Neural progenitor cell (in vitro differentiated cells): ENCODE measurements at regions not wholly inside any gene's neighbourhood (a gene's known extent, or its start where the extent isn't known, plus 50 kb on each side); places are given as distances from the start of the nearest gene placed in this dataset.
A peak's percentile ranks its signal among the peaks of the same experiment; 100 is the strongest.

Experiments used
- DNase-seq: peaks from one replicate; pipeline ENCODE4 v3.0.0-alpha.2; 2016; ENCODE audit warnings: low spot score
- H2AFZ ChIP-seq: fragments of 200-600 bp; sonication (generic); replicated peaks from 2 replicates; pipeline ENCODE4 v1.6.1; 2016; ENCODE audit warnings: antibody characterized with exemption
- H3F3A ChIP-seq: fragments of 200-600 bp; sonication (generic); 2 replicates; pipeline ENCODE4 v1.6.1; 2016; ENCODE audit warnings: antibody characterized with exemption, low read depth
- H3K27ac ChIP-seq: fragments of 200-600 bp; sonication (generic); 2 replicates; pipeline ENCODE4 v1.5.1; 2016; ENCODE audit warnings: mild to moderate bottlenecking
- H3K27me3 ChIP-seq: fragments of 200-600 bp; sonication (generic); 2 replicates; pipeline ENCODE4 v1.6.1; 2016; ENCODE audit warnings: mild to moderate bottlenecking, moderate library complexity
- H3K36me3 ChIP-seq: fragments of 200-600 bp; sonication (generic); 2 replicates; pipeline ENCODE4 v1.5.1; 2016
- H3K4me1 ChIP-seq: fragments of 200-600 bp; sonication (generic); 2 replicates; pipeline ENCODE4 v1.6.1; 2016; ENCODE audit warnings: mixed run types
- H3K4me2 ChIP-seq: fragments of 200-600 bp; sonication (generic); 2 replicates; pipeline ENCODE4 v1.6.1; 2016
- H3K4me3 ChIP-seq: fragments of 200-600 bp; sonication (generic); 2 replicates; pipeline ENCODE4 v1.5.1; 2016
- H3K79me2 ChIP-seq: fragments of 200-600 bp; sonication (generic); 2 replicates; pipeline ENCODE4 v1.6.1; 2016; ENCODE audit warnings: low read depth
- H3K9ac ChIP-seq: fragments of 200-600 bp; sonication (generic); 2 replicates; pipeline ENCODE4 v1.6.1; 2016
- H3K9me3 ChIP-seq: fragments of 200-600 bp; sonication (generic); 2 replicates; pipeline ENCODE4 v1.5.1; 2016; ENCODE audit warnings: low read depth
- H4K20me1 ChIP-seq: fragments of 200-600 bp; sonication (generic); 2 replicates; pipeline ENCODE4 v1.6.1; 2016; ENCODE audit warnings: low read depth
- H3K27ac Mint-ChIP-seq: 3 replicates; pipeline ENCODE4 v1.8.0; 2021; ENCODE audit warnings: mixed read lengths
- H3K27me3 Mint-ChIP-seq: 2 replicates; pipeline ENCODE4 v1.8.0; 2022; ENCODE audit warnings: low read depth, mild to moderate bottlenecking, inconsistent platforms, moderate library complexity, mixed read lengths; ENCODE audit not compliant: insufficient read depth
- H3K36me3 Mint-ChIP-seq: 3 replicates; pipeline ENCODE4 v1.8.0; 2021; ENCODE audit warnings: mixed read lengths
- H3K4me1 Mint-ChIP-seq: 3 replicates; pipeline ENCODE4 v1.8.0; 2021; ENCODE audit warnings: mixed read lengths
- H3K4me3 Mint-ChIP-seq: 3 replicates; pipeline ENCODE4 v1.8.0; 2021; ENCODE audit warnings: mild to moderate bottlenecking, moderate library complexity, mixed read lengths
- H3K9me3 Mint-ChIP-seq: 3 replicates; pipeline ENCODE4 v1.8.0; 2020; ENCODE audit warnings: mixed read lengths
- CTCF ChIP-seq: fragments of 200-600 bp; sonication (generic); IDR thresholded peaks from 2 replicates; pipeline ENCODE4 v1.5.1; 2017; ENCODE audit warnings: antibody characterized with exemption, mild to moderate bottlenecking
- EZH2 ChIP-seq: fragments of 200-600 bp; sonication (generic); IDR thresholded peaks from 2 replicates; pipeline ENCODE4 v1.6.1; 2017; ENCODE audit warnings: antibody characterized with exemption, mild to moderate bottlenecking, moderate library complexity
- EZH2phosphoT487 ChIP-seq: fragments of 200-600 bp; sonication (generic); IDR thresholded peaks from 2 replicates; pipeline ENCODE4 v1.6.1; 2017; ENCODE audit warnings: antibody characterized with exemption

DNA sequence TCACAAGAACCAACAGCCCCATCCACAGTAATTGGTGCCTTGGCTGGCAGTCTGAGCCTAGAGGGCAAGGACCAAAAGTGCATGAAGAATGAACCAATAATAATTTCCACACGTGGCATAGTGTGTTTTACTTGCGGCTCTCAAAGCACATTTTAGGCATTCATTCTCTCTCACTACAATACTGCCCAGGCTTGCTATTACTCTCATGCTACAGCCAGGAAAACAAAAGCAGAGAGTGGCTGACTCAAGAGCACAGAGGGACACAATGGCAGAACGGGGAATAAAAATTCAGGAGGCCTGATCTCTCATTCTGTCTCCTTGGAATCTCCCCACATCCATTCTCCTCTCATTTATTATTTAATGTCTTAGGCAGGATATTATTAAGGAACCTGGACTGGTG is 57.0 kb upstream of the NOL4 start:
- H2AFZ ChIP-seq: no peak overlapping the region
- no peak for DNase-seq
- no peak overlapping the region for H3K4me3 ChIP-seq
- H3K27ac ChIP-seq: no peak overlapping the region
- no peaks in the 10 kb centered on the region for H3F3A ChIP-seq
- no peak for TF ChIP-seq EZH2
- no peak for TF ChIP-seq EZH2phosphoT487
- no peak for TF ChIP-seq CTCF
- Mint-ChIP-seq H3K36me3 (no peaks in the 10 kb centered on the region), H3K27me3 (no peaks in the 10 kb centered on the region), H3K27ac (no peak overlapping the region), H3K9me3 (no peaks in the 10 kb centered on the region), H3K4me1 (peaks cover 5% of the 10 kb centered on the region), H3K4me3 (no peak overlapping the region)
- H3K4me1 ChIP-seq: peaks cover 3% of the 10 kb centered on the region
- no peaks in the 10 kb centered on the region for H3K9me3 ChIP-seq
- H3K4me2 ChIP-seq: no peak overlapping the region
- H3K27me3 ChIP-seq: no peaks in the 10 kb centered on the region
- H3K36me3 ChIP-seq: no peaks in the 10 kb centered on the region
- no peaks in the 10 kb centered on the region for H3K79me2 ChIP-seq
- no peaks in the 10 kb centered on the region for H4K20me1 ChIP-seq
- H3K9ac ChIP-seq: no peak overlapping the region

DNA sequence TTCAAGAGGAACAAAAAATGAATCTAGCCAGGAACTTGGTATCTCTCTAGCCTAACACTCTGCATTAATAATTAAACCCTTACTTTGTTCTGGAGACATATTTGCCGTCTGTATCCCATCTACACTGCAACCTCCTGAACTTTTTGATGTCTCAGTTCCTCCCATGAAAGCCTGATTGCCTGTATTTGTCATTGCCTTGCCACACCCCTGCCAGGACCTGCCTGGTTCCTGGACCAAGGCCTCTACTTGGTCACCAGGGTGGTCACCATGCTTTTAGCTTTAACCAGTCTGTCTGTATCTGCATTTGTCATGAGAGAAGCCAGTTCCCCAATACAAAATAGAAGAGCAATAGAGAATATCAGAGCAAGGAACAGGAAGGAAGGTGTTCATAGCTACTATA is 58.8 kb upstream of the NOL4 start:
- H4K20me1 ChIP-seq: no peaks in the 10 kb centered on the region
- H3K4me1 ChIP-seq: peaks cover 3% of the 10 kb centered on the region
- Mint-ChIP-seq H3K27me3 (peaks cover 2% of the 10 kb centered on the region), H3K27ac (no peak overlapping the region), H3K4me3 (no peak overlapping the region), H3K4me1 (peaks cover 5% of the 10 kb centered on the region), H3K9me3 (no peaks in the 10 kb centered on the region), H3K36me3 (no peaks in the 10 kb centered on the region)
- no peaks in the 10 kb centered on the region for H3K9me3 ChIP-seq
- H3K36me3 ChIP-seq: no peaks in the 10 kb centered on the region
- no peaks in the 10 kb centered on the region for H3K79me2 ChIP-seq
- DNase-seq: no peak
- no peak overlapping the region for H3K9ac ChIP-seq
- peak overlapping the region; percentile 99 for H2AFZ ChIP-seq
- no peaks in the 10 kb centered on the region for H3F3A ChIP-seq
- no peak overlapping the region for H3K27ac ChIP-seq
- no peak overlapping the region for H3K4me3 ChIP-seq
- no peak overlapping the region for H3K4me2 ChIP-seq
- TF ChIP-seq CTCF (no peak), EZH2phosphoT487 (no peak), EZH2 (no peak)
- H3K27me3 ChIP-seq: no peaks in the 10 kb centered on the region

DNA sequence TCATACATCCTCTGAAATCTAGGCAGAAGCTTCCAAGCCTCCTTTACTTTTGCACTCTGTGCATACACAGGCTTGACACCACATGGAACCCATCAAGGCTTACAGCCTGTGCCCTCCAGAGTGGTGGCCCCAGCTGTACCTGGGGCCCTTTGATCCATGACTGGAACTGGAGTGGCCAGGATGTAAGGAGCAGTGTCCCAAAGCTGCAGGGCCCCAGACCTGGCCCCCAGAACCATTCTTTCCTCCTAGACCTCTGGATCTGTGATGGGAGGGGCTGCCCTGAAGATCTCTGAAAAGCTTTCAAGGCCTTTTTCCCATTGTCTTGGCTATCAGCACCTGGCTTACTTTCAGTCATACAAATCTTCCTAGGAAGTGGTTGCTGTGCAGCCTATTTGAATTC is 63.1 kb upstream of the NOL4 start:
- Mint-ChIP-seq H3K4me3 (no peak overlapping the region), H3K4me1 (no peaks in the 10 kb centered on the region), H3K9me3 (no peaks in the 10 kb centered on the region), H3K36me3 (no peaks in the 10 kb centered on the region), H3K27ac (no peak overlapping the region), H3K27me3 (peaks cover 5% of the 10 kb centered on the region)
- Histone ChIP-seq H3K79me2 (no peaks in the 10 kb centered on the region), H3K9ac (no peak overlapping the region), H3K4me1 (no peaks in the 10 kb centered on the region), H2AFZ (no peak overlapping the region), H3K27ac (no peak overlapping the region), H3F3A (no peaks in the 10 kb centered on the region), H3K36me3 (no peaks in the 10 kb centered on the region), H3K4me3 (no peak overlapping the region), H4K20me1 (no peaks in the 10 kb centered on the region), H3K4me2 (no peak overlapping the region), H3K27me3 (no peaks in the 10 kb centered on the region), H3K9me3 (no peaks in the 10 kb centered on the region)
- TF ChIP-seq EZH2phosphoT487 (no peak), EZH2 (no peak)
- no peak for DNase-seq

DNA sequence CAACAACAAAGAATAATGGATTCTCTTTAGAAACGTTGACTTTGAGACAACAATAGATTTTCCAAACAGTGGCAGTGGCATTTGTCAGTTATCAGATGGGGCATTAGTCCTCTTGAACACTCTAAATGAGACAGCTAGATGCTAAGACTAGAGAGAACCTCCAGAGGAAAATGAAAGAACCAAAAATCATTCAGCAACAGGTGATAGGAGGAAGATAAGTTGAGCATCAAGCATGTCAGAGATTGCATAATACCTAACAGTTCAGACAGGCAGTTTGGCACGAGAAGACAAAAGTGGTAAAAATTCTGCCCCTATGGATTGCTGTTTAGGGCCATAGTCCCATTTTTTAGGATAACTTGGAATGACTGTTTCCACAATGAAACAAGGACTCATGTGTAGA is 67.9 kb upstream of the NOL4 start:
- H3K9me3 ChIP-seq: no peaks in the 10 kb centered on the region
- no peaks in the 10 kb centered on the region for H3K79me2 ChIP-seq
- no peak for DNase-seq
- H3K4me2 ChIP-seq: no peak overlapping the region
- Mint-ChIP-seq H3K4me1 (no peaks in the 10 kb centered on the region), H3K27ac (no peak overlapping the region), H3K4me3 (no peak overlapping the region), H3K36me3 (no peaks in the 10 kb centered on the region), H3K27me3 (peaks cover 5% of the 10 kb centered on the region), H3K9me3 (no peaks in the 10 kb centered on the region)
- H4K20me1 ChIP-seq: no peaks in the 10 kb centered on the region
- peaks cover 6% of the 10 kb centered on the region for H3K4me1 ChIP-seq
- H2AFZ ChIP-seq: no peak overlapping the region
- H3F3A ChIP-seq: peaks cover 2% of the 10 kb centered on the region
- H3K9ac ChIP-seq: no peak overlapping the region
- H3K36me3 ChIP-seq: no peaks in the 10 kb centered on the region
- H3K27me3 ChIP-seq: no peaks in the 10 kb centered on the region
- no peak overlapping the region for H3K4me3 ChIP-seq
- TF ChIP-seq EZH2 (no peak), CTCF (no peak), EZH2phosphoT487 (no peak)
- H3K27ac ChIP-seq: no peak overlapping the region
